ENCODE measurements at regions not wholly inside any gene's neighbourhood (a gene's known extent, or its start where the extent isn't known, plus 50 kb on each side); places are given as distances from the start of the nearest gene placed in this dataset.

DNA sequence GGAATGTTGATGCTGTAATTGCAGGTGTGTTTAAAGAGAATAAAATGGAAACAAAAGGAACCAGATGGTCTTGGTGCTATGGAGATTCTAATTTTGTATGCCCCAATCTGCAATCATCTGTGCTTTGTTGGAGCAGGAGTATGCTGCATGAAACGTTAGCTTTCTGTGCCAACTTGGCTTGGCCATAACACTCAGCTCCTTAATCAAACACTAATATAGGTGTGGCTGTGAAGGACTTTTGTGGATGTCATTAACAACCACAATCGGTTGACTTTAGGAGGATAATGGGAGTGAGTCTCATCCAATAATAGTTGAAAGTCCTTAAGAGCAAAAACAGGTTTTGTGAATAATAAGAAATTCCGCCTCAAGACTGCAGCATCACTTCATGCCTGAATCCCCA, 399.2 kb downstream of the NLGN4X start:
- FAIRE-seq (no peak), DNase-seq (ENCODE audit: insufficient read length, low spot score) (no peak)

DNA sequence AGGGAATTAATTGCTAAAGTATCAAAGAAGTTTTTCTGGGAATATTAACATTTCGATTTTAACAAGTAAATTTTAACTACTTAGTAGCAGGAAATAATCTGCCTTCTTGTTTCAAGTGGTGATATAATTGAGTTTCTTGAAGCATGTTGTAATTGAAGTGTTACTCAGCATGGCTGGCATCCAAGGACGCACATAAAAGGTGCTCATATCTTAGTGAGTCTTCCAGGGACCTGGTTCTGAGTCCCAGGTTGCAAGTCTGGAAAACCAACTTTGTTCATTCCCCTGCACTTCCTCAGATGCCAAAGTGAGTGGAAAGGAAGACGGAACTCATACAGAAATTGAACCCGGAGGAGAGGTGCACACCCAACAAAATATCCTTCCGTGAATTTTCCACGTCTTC, 399.6 kb downstream of the NLGN4X start:
- DNase-seq (ENCODE audit: insufficient read length, low spot score): no peak
- FAIRE-seq: no peak

- no peak for FAIRE-seq
- DNase-seq (ENCODE audit: insufficient read length, low spot score): no peak
Observed at GRCh38 chrX:5823903-5824302, 404.8 kb downstream of the NLGN4X start.

DNA sequence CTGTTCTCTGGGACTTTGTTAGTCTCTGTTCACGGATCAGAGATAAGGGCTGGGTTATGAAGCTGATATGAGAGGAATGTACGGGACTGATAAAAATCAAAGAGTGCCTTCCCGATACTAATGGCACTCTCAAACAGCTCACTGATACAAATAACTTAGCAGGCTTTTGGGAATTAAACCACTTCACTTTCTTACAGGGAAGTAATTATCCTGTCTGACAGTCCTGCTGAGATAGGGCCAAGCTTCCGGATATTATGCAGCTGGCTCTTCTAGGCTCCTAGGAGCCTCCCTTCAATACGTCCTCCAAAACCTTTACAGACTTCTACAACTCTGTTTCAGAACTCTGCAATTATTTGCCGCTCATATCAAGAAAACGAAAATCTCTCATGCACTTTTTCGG, 418.0 kb downstream of the NLGN4X start:
- FAIRE-seq (no peak), DNase-seq (ENCODE audit: insufficient read length, low spot score) (no peak)

DNA sequence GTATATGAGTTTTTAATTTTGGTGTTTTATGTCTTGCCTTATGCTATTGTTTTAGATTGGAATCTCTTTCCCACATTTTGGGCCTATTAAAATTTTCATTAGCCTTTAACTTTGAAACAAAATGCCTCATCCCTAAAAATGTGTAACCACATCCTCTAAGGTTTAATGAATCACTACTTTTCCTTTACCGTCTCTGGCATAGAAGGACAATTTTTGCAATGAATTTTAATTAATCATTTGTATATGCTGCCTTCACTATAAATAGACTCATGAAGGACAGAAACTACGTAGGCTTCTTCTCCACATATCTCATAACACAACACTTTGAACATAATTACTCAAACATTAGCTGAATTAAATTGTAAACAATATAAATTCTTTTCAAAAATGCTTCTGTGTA, 421.5 kb downstream of the NLGN4X start:
- FAIRE-seq (no peak), DNase-seq (ENCODE audit: insufficient read length, low spot score) (no peak)

DNA sequence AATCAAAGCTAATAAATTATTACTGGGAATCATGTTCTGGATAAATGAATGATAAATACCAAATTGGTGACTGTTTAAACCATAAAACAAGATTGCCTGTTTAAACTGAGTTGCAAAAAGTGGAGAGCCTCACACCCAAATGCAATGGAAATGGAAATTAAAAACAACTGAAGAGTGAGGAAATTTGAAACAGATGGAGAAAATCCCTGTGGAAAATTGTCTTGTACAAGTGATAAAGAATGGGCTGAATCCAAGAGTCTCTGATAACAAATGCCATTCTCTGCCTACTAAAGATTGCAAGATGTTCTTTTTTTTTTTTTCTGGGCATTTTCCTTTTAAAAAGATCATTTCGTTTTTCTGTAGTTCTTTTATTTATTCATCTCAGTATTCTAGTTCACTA, 426.3 kb downstream of the NLGN4X start:
- no peak for FAIRE-seq
- no peak for DNase-seq (ENCODE audit: insufficient read length, low spot score)

DNA sequence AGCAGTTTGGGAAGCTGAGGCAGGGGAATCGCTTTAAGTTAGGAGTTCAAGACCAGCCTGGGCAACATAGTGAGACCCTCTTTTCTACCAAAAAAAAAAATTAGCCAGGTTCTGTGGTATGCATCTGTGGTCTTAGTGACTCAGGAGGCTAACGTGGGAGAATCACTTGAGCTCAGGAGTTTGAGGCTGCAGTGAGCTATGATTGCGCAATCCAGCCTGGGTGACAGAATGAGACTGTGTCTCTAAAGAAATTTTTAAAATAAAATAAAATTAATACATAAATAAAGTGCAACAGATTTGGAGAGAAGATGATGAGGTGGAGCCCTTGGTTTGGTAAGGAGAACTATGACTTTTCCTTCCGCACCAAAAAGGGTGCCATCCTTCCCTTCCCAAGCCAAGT, 436.9 kb downstream of the NLGN4X start:
- FAIRE-seq: no peak
- no peak for DNase-seq (ENCODE audit: insufficient read length, low spot score)

- DNase-seq (ENCODE audit: insufficient read length, low spot score): no peak
- no peak for FAIRE-seq
Observed at GRCh38 chrX:5788910-5789309, 439.8 kb downstream of the NLGN4X start.

- no peak for FAIRE-seq
Observed at GRCh38 chrX:5780821-5781220, 447.8 kb downstream of the NLGN4X start.

GRCh38 chrX:5775846-5776430, 452.7 kb downstream of the NLGN4X start:
- FAIRE-seq: no peak
- no peak for DNase-seq (ENCODE audit: insufficient read length, low spot score)

More at GRCh38 chrX:5780821-5781220, 447.8 kb downstream of the NLGN4X start:
- DNase-seq (ENCODE audit: insufficient read length, low spot score): no peak

DNA sequence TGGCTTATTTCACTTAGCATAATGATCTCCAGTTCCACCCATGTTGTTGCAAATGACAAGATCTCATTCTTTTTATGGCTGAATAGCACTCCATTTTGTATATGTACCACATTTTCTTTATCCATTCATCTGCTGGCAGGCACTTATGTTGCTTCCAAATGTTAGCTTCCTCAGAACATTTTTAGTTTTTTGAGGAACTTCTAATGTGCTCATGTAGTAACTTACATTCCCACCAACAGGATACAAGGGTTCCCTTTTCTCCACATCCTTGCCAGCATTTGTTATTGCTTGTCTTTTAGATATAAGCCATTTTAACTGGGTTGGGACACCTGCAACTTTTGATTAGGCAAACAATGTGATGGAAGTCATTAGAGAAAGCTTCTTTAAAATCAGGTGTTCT, 454.2 kb downstream of the NLGN4X start:
- DNase-seq (ENCODE audit: insufficient read length, low spot score): no peak
- FAIRE-seq: no peak

DNA sequence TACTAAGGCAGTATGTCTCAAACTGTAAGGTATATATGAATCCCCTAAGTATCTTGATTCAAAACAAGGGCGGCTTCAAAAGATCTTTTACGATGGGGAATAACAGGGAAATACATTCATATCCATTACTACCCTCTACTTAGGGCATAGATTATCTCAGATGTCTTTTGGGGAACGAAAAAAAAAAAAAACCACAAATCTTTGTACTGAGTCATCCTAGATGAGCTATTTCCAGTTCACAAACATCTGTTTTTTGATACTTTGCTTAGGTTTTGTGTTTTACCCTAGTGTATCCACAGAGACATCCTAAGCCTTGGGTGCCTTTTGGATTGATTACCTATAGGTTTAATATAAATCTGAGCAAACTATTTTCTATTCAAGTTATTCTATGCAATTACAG, 457.2 kb downstream of the NLGN4X start:
- FAIRE-seq: no peak
- no peak for DNase-seq (ENCODE audit: insufficient read length, low spot score)

GRCh38 chrX:5756616-5757015, 472.1 kb downstream of the NLGN4X start:
- DNase-seq (ENCODE audit: insufficient read length, low spot score) (no peak), FAIRE-seq (no peak)

- no peak for DNase-seq (ENCODE audit: insufficient read length, low spot score)
- FAIRE-seq: no peak
Observed at GRCh38 chrX:5753291-5753690, 475.4 kb downstream of the NLGN4X start.

DNA sequence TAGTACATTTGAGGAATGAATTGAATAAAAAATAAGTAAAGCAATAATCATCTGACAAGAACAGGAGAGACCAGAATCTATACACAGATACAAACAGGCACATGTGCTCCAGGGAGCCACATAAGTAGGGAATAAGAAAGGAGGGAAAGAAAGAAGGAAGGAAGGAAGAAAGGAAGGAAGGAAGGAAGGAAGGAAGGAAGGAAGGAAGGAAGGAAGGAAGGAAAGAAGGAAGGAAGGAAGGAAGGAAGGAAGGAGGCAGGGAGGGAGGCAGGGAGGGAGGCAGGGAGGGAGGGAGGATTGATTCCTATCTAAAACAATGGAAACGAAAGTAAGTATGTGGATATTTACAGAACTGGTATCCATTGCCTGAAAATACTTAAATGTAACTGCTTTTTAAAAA, 475.8 kb downstream of the NLGN4X start:
- FAIRE-seq: no peak
- no peak for DNase-seq (ENCODE audit: insufficient read length, low spot score)

DNA sequence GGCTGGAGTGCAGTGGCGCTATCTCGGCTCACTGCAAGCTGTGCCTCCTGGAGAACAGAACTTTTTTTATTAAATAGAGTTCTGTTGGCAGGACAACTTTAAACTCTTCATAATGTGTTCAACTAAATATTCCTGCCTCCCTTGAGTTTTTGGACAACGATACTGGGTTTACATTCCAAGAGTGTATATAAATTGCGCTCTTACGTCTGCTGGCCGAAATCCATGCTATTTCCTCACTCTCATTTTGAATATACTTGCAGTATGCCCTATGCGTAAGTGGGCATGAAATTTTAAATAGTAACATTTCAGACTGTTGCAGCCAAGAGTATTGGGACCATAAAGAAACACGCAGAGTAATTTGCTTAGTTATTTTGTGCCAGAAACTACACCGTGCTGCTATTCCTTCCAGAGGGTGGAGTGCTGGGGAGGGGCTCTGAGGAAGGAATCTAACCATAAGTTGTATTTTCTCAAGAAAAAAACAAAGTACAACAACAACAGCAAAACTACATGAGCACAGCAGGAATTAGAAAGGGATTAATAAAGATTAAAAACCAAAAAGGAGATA, 480.0 kb downstream of the NLGN4X start:
- no peak for DNase-seq (ENCODE audit: insufficient read length, low spot score)
- no peak for FAIRE-seq

GRCh38 chrX:5746231-5746630, 482.4 kb downstream of the NLGN4X start:
- FAIRE-seq (no peak), DNase-seq (ENCODE audit: insufficient read length, low spot score) (no peak)

DNA sequence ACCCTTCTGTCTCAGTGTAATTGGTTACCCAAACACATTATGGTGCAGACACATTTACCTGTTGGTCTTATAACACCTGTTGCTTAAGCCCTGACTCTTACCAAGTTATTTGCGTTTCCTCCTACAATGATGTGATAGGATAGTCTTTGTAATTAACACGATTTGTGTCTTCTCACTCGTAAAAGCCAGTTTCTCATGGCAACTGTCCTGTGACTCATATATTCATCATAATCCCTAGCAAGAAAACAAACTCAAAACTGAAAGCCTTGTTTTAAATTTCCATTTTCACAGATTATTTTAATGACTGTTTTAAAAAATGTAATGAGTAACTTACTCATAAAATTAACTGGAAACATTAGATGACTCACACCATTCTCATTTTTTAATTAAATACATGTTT, 495.2 kb downstream of the NLGN4X start:
- DNase-seq (ENCODE audit: insufficient read length, low spot score) (no peak), FAIRE-seq (no peak)

- DNase-seq (ENCODE audit: insufficient read length, low spot score) (no peak), FAIRE-seq (no peak)
Observed at GRCh38 chrX:5730556-5730955, 498.1 kb downstream of the NLGN4X start.

- FAIRE-seq: no peak
Observed at GRCh38 chrX:5726224-5726623, 502.4 kb downstream of the NLGN4X start.

GRCh38 chrX:5724123-5724522, 504.5 kb downstream of the NLGN4X start:
- no peak for FAIRE-seq
- no peak for DNase-seq (ENCODE audit: insufficient read length, low spot score)

More at GRCh38 chrX:5726224-5726623, 502.4 kb downstream of the NLGN4X start:
- no peak for DNase-seq (ENCODE audit: insufficient read length, low spot score)

DNA sequence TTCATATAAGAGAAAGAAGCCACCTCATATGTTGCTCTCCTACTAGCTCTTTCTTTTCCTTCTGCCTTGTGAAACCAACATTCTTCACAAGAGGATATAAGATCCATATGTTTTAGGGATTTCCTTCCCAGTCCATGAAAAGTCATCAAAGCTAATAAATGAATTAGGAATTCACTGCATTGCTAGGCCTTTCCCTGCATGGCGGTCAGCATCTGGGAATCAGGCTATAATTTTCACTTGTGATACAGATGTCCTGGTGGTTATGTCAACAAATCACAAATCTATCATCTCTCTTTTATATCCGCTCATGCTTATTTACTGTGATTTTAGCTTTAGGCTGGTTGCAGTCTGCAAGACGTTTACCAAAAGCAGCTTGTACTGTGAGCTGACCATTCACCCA, 510.0 kb downstream of the NLGN4X start:
- FAIRE-seq (no peak), DNase-seq (ENCODE audit: insufficient read length, low spot score) (no peak)

GRCh38 chrX:5716666-5717065, 512.0 kb downstream of the NLGN4X start:
- DNase-seq (ENCODE audit: insufficient read length, low spot score) (no peak), FAIRE-seq (no peak)

Data from HTR-8/SVneo (cell line).